HG02981 (cell line): ENCODE measurements at regions not wholly inside any gene's neighbourhood (a gene's known extent, or its start where the extent isn't known, plus 50 kb on each side); places are given as distances from the start of the nearest gene placed in this dataset.

ENCODE experiments used
- ATAC-seq: cut with Tn5 transposase; IDR thresholded peaks from one replicate; pipeline ENCODE4 v1.9.1; 2021; ENCODE audit warnings: mild to moderate bottlenecking, moderate library complexity; ENCODE audit not compliant: unreplicated experiment

DNA sequence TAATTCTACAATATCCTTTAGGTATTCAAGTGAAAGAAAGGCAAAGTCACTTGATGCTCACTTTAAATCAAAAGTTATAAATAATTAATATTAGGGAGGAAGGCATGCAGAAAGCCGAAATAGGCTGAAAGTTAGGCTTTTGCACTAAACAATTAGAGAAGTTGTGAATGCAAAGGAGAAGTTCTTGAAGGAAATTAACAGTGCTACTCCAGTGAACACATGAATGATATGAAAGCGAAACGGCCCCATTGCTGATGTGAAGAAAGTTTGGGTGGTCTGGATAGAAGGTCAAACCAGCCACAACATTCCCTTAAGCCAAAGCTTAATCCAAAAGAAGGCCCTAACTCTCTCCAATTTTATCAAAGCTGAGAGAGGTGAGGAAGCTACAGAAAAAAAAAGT, 103.1 kb upstream of the CXCR4 start:
- ATAC-seq = no peak

- no peak for ATAC-seq
Measured at GRCh38 chr2:136219963-136220362, 102.0 kb upstream of the CXCR4 start.

DNA sequence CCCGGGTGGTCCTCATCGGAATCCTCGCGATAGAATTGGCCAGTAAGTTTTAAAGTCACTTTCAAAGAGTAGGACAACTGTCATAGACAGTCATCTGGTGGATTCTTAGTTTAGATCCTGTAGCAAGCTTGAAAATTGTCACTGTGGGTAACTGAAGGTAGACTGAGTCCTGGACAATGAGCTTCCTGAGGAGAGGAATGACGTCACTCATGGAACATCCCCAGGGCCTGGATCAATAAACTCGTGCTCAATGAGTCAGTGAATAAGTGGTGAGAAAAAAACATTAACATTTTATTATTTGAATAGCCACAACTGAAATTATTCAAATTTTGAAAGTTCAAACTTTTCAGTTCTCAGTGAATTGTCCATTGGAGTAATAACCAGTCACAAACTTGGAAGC, 101.4 kb upstream of the CXCR4 start:
- ATAC-seq = no peak

- ATAC-seq = peak; percentile 49
Measured at GRCh38 chr2:136217996-136218395, 100.0 kb upstream of the CXCR4 start.

DNA sequence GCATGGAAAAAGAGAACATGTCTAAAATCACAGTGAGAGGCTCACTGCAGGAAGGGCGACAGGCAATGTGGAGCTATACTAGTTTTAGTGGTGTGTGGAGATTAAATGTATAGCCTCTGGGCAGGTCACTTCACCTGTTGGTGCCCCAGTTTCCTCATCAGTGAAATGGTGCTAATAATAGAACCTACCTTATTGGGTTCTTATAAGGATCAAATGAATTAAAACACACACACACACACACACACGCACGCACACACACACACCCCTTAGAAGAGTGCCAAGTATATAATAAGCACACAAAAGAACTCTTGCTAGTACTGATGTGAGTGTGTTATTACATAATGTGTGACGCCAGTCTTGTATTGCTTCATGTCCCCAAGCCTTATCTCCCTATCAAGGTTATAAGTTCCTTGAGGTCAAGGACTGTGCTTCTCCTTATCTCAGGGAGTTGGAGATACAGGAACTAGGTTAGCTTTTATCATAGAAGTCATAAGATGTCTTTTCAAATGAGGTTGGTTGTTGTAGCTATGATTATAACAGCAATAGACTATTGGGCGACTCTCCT, 98.0 kb upstream of the CXCR4 start:
- no peak for ATAC-seq

GRCh38 chr2:136215449-136215848, 97.5 kb upstream of the CXCR4 start:
- no peak for ATAC-seq

DNA sequence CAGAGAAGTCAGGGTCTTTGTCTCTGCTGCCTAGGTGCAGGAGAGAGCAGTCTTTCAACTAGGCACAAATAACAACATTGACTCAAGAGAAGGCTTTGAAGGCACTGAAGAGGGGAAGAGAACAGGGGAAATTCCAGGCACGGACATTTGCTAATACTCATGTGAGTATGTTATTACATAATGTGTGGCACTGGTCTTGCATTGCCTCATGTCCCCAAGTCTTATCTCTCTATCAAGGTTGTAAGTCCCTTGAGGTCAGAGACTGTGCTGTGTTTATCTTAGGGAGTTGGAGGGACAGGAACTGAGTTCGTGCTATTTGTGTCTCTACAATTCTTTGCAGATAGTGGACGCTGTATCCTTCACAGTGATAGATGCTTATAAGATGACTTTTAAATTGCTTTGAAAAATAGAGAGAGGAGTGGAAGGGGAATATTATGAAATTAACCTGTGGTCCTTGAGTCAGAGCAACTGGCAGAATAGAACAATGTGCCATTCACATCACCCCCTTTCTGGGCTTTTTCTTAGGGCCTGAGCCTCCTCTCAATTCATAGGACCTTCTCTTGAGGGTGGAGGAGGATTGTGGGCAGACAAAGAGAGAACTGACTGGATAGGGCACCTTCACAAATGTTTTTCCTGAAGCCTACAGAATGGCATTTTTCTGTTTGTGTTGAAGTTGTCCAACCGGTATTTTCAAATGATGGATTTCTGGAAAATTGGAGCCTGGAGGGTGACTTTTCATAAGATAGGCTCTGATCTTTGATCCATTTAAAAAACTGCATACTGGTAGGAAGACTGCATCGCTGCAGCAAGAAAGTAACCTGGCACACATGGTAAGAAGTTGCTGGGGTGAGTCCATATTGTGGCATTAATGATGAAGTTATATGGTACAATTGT, 96.6 kb upstream of the CXCR4 start:
- no peak for ATAC-seq

GRCh38 chr2:136213836-136214235, 95.9 kb upstream of the CXCR4 start:
- no peak for ATAC-seq

- ATAC-seq = peak; percentile 64
Measured at GRCh38 chr2:136212426-136213378, 94.8 kb upstream of the CXCR4 start.

DNA sequence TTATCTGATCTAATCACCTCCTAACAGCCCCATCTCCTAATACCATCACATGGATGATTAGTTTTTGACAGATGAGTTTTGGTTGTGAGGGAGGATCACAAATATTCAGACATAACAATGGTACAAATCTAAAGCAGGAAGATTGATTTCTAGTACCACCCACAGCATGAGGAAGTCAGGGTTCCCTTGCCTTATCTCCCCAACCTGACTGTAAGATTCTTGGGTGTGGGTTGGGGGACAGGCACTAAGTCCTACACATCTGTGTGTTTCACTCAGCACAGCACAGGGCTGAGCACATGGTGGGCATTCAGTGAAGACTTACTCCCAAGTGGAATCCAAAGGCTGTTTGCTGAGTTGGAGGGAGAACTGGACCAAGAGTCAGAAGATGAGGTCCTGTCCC, 93.8 kb upstream of the CXCR4 start:
- no peak for ATAC-seq

- no peak for ATAC-seq
Measured at GRCh38 chr2:136210822-136211221, 92.9 kb upstream of the CXCR4 start.

DNA sequence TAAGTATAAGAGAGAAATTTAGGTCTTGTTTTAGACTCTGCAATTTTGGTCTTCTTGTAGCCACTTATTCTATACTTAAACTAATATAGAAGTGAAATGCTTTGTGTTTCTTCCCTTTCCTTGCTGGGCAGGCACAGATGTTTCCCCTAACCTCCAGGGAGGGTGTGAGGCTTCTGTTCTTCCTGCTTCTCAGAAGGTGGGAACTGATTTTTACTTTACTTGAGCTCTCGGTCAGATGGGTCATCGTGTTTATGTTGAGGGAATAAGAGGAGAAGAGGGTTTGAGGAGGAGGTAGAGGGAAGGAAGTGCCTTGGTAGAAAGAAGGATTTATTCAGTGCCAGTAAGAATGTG, 92.5 kb upstream of the CXCR4 start:
- no peak for ATAC-seq

- ATAC-seq = no peak
Measured at GRCh38 chr2:136209561-136210454, 91.9 kb upstream of the CXCR4 start.

DNA sequence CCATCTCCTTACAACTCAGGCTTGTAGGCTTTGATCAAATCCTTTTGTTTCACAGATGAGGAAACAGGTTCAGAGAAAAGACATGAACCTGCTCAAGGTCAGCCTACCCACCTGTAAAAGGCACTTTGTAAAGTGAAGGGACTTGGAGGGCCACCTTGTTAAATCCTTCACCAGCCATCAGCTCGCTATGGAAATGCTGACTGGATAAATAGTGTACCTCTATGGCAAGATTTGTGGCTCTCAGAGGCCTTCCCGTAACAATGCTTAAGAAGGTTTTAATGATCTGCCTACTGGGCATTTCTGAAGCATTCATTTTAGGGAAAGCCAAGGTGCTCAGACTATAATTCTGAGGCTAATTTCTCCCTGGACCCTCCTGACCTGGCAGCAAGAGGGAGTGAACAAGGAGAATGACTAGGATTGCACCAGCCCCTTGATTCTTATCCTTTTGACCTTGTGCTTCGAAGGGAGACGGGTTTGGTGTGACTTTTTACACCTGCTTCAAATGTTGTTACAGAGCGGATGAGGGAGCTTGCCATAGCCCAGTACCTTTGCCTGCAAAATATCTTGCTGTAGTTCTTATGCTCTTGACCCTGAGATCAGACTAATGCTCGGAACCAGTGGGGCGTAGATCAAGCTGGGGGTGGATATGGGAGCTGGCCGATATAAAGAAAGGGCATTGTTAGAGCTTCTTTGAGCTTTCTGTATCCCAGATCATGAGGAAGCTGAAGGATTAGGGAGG, 90.9 kb upstream of the CXCR4 start:
- no peak for ATAC-seq

GRCh38 chr2:136207665-136208064, 89.7 kb upstream of the CXCR4 start:
- peak; percentile 5 for ATAC-seq

- ATAC-seq = peak; percentile 41
Measured at GRCh38 chr2:136207030-136207623, 89.2 kb upstream of the CXCR4 start.

DNA sequence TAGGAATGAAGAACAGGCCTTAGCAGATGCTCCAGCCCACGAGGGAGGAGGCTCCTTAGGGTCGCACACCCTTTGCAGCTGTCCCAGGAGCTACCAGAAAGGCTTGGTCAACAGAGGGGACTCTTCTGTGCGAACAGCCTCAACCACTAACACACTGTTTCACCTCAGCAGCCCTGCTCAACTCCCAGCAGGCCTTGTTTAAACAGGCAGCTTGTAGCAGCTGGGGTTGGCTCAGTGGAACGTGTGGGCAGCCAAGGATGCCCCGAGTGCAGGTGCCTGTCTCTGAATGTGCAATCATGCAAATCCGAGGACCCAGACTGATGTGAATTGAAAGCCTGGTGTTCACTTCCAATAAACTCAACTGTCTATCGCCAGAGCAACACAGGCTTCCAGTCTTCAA, 88.7 kb upstream of the CXCR4 start:
- ATAC-seq = peak; percentile 92

DNA sequence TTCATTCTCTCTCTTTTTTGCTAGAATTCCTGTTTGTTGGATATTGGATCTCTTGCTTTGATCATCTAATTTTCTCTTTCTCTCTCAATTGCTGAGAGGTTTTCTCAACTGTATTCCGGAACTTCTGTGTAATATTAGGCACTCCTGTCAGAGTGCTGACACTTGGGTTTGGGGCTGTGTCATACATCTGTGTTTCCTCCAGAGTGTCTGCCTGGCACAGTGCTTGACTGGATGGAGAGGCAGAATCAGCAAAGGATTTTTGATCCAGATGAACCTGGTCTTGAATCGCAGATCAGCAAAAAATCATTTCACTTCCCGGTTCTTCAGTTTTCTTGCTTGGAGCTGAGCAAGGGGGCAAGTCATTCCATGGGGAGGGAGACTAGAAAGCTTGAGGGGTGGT, 87.7 kb upstream of the CXCR4 start:
- no peak for ATAC-seq

DNA sequence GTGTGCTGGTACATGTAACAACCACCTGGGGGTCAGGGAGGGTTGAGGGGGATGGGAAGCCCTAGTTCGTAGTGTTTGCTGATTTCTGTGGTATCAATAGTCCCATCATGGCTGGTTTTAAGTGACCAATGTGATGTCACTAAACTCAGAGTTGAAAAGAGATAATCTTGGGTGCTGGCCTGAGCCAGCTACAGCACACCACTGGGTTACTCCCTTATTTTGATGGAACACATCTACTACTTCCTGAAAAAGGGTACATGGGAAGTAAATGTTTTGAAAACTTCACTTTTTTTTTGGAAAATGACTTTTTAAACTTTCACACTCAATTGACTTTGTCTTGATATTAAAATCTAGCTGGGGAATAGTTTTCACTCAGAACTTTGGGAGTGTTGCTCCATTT, 87.0 kb upstream of the CXCR4 start:
- no peak for ATAC-seq
